Liver (tissue), 8 donors: ENCODE measurements at regions not wholly inside any gene's neighbourhood (a gene's known extent, or its start where the extent isn't known, plus 50 kb on each side); places are given as distances from the start of the nearest gene placed in this dataset.

Experiments used
- DNase-seq: peaks from one replicate; pipeline ENCODE4 v3.0.0-alpha.2; 2017; ENCODE audit warnings: low spot score
- H3K27ac ChIP-seq, 2 donors: one replicate each; pipeline ENCODE4 v1.7.0; 2013; ENCODE audit warnings: inconsistent platforms in 2 of 2, low read length in 2 of 2, control low read depth in 1 of 2, low read depth in 1 of 2, mild to moderate bottlenecking in 1 of 2
- H3K27me3 ChIP-seq, 4 donors: one replicate each; pipeline versions ENCODE4 v1.6.1 to v1.7.0; 2013; ENCODE audit warnings: low read length in 3 of 4, inconsistent platforms in 1 of 4, mild to moderate bottlenecking in 1 of 4, moderate library complexity in 1 of 4; ENCODE audit not compliant: control insufficient read depth in 4 of 4, insufficient read depth in 4 of 4
- H3K36me3 ChIP-seq, 4 donors: one replicate each; pipeline versions ENCODE4 v1.6.1 to v1.7.0; 2013; ENCODE audit warnings: low read length in 3 of 4, mild to moderate bottlenecking in 3 of 4, low read depth in 1 of 4, moderate library complexity in 1 of 4; ENCODE audit not compliant: control insufficient read depth in 4 of 4, insufficient read depth in 3 of 4
- H3K4me1 ChIP-seq, 4 donors: one replicate each; pipeline versions ENCODE4 v1.6.1 to v1.7.0; 2013; ENCODE audit warnings: low read length in 3 of 4, mild to moderate bottlenecking in 3 of 4, moderate library complexity in 1 of 4; ENCODE audit not compliant: control insufficient read depth in 4 of 4, insufficient read depth in 4 of 4
- H3K4me3 ChIP-seq, 3 donors: one replicate each; pipeline versions ENCODE4 v1.6.1 to v1.7.0; 2013; ENCODE audit warnings: low read length in 3 of 3, control low read depth in 1 of 3, low read depth in 1 of 3, mild to moderate bottlenecking in 1 of 3
- H3K9ac ChIP-seq, 2 donors: one replicate each; pipeline ENCODE4 v1.7.0; 2013; ENCODE audit warnings: low read length in 2 of 2, mild to moderate bottlenecking in 2 of 2, moderate library complexity in 2 of 2, control low read depth in 1 of 2, low read depth in 1 of 2
- H3K9me3 ChIP-seq, 4 donors: one replicate each; pipeline versions ENCODE4 v1.6.1 to v1.7.0; 2013; ENCODE audit warnings: low read length in 3 of 4; ENCODE audit not compliant: control insufficient read depth in 4 of 4
- EGR1 ChIP-seq, 2 donors: IDR thresholded peaks; 2 replicates each; pipeline ENCODE4 v1.6.1; 2016 to 2018; ENCODE audit warnings: antibody characterized with exemption in 2 of 2, low read depth in 2 of 2
- FOXA1 ChIP-seq: IDR thresholded peaks from 2 replicates; pipeline ENCODE4 v1.6.1; 2016; ENCODE audit warnings: antibody characterized with exemption
- FOXA2 ChIP-seq: IDR thresholded peaks from 2 replicates; pipeline ENCODE4 v1.6.1; 2016; ENCODE audit warnings: antibody characterized with exemption
- GABPA ChIP-seq, 2 donors: IDR thresholded peaks in 1 of 2; conservative IDR thresholded peaks in 1 of 2; 2 replicates each; pipeline ENCODE4 v1.6.1; 2016; ENCODE audit warnings: antibody characterized with exemption in 2 of 2, mild to moderate bottlenecking in 1 of 2, moderate library complexity in 1 of 2
- HNF4A ChIP-seq, 2 donors: conservative IDR thresholded peaks; 2 replicates each; pipeline ENCODE4 v1.6.1; 2016; ENCODE audit warnings: antibody characterized with exemption in 2 of 2, mild to moderate bottlenecking in 2 of 2
- HNF4G ChIP-seq: IDR thresholded peaks from 2 replicates; pipeline ENCODE4 v1.6.1; 2016; ENCODE audit warnings: antibody characterized with exemption
- JUND ChIP-seq, 2 donors: IDR thresholded peaks; 2 replicates each; pipeline ENCODE4 v1.6.1; 2016; ENCODE audit warnings: antibody characterized with exemption in 2 of 2
- NR2F2 ChIP-seq: IDR thresholded peaks from 2 replicates; pipeline ENCODE4 v1.6.1; 2016; ENCODE audit warnings: antibody characterized with exemption
- RAD21 ChIP-seq, 2 donors: IDR thresholded peaks; 2 replicates each; pipeline ENCODE4 v1.6.1; 2016; ENCODE audit warnings: antibody characterized with exemption in 2 of 2, mild to moderate bottlenecking in 2 of 2
- RXRA ChIP-seq, 2 donors: IDR thresholded peaks; 2 replicates each; pipeline ENCODE4 v1.6.1; 2017 to 2018; ENCODE audit warnings: antibody characterized with exemption in 2 of 2, mild to moderate bottlenecking in 1 of 2
- SP1 ChIP-seq: IDR thresholded peaks from 2 replicates; pipeline ENCODE4 v1.6.1; 2018; ENCODE audit warnings: antibody characterized with exemption, mild to moderate bottlenecking
- TAF1 ChIP-seq: conservative IDR thresholded peaks from 2 replicates; pipeline ENCODE4 v1.6.1; 2016; ENCODE audit warnings: antibody characterized with exemption, mild to moderate bottlenecking
- YY1 ChIP-seq: IDR thresholded peaks from 2 replicates; pipeline ENCODE4 v1.6.1; 2016; ENCODE audit warnings: antibody characterized with exemption, mild to moderate bottlenecking
- WGBS: extraction: QIAGEN DNeasy Blood & Tissue Kit; methylation state at CpG from one replicate; pipeline ENCODE4 v1.1.7; 2013; 5-methylcytosine and 5-hydroxymethylcytosine counted together
- TF ChIP-seq, protein P1 (sequence below): IDR thresholded peaks from 2 replicates; pipeline ENCODE4 v1.6.1; 2016; ENCODE audit warnings: antibody characterized with exemption
- TF ChIP-seq, protein P2 (sequence below): fragments of 150-350 bp; IDR thresholded peaks from 2 replicates; pipeline ENCODE4 v1.5.1; 2017; ENCODE audit warnings: improper control_type of control experiment, low read depth, low read length; ENCODE audit not compliant: missing input control
- TF ChIP-seq, protein P3 (sequence below): IDR thresholded peaks from 2 replicates; pipeline ENCODE4 v1.6.1; 2016; ENCODE audit warnings: antibody characterized with exemption
- TF ChIP-seq, protein P4 (sequence below): IDR thresholded peaks from 2 replicates; pipeline ENCODE4 v1.6.1; 2016; ENCODE audit warnings: antibody characterized with exemption, mild to moderate bottlenecking
- TF ChIP-seq, protein P5 (sequence below): IDR thresholded peaks from 2 replicates; pipeline ENCODE4 v1.6.1; 2016; ENCODE audit warnings: antibody characterized with exemption
- donor health status: healthy.
- donor health status: healthy.
- donor health status: healthy.
- donor health status: healthy.
- donor health status: healthy.

DNA sequence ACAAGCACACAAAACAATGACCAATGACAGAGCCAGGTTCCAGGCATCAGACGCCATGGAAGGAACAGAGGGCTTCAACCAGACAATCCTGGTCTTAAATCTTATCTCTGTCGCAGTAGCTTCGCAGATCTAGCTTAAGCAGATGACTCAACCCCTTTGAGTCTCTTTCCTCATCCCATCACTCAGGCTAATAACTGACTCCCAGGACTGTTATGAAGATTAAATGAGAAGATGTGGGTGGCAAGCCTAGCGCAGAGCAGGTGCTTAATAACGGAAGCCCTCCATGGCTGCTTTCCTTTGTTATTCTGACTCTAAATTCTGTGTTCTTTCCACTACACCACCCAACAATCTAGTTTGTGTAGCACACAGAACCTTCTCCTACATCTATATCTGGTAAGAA lies 110.9 kb downstream of the SLC24A2 start:
- Histone ChIP-seq H3K9ac (no peak overlapping the region), H3K27ac (no peak overlapping the region), H3K36me3 (no peaks in the 10 kb centered on the region), H3K4me3 (no peak overlapping the region), H3K4me1 (no peaks in the 10 kb centered on the region), H3K9me3 (no peaks in the 10 kb centered on the region), H3K27me3 (peaks cover 0 to 1% (median 0%) of the 10 kb centered on the region in 4 donors)
- no peak for TF ChIP-seq JUND (IDR thresholded peaks at IDR 0.05)
- no peak for TF ChIP-seq RXRA (IDR thresholded peaks at IDR 0.05)
- no peak for TF ChIP-seq EGR1 (IDR thresholded peaks at IDR 0.05; ENCODE audit: low read depth in 2 of 2)
- no peak for TF ChIP-seq HNF4A (conservative IDR thresholded peaks at IDR 0.05)
- no peak for TF ChIP-seq RAD21 (IDR thresholded peaks at IDR 0.05)
- TF ChIP-seq HNF4G = no peak
- no peak for TF ChIP-seq GABPA (IDR thresholded peaks at IDR 0.05 in 1 of 2, conservative IDR thresholded peaks at IDR 0.05 in 1 of 2)
- TF ChIP-seq, protein P1, sequence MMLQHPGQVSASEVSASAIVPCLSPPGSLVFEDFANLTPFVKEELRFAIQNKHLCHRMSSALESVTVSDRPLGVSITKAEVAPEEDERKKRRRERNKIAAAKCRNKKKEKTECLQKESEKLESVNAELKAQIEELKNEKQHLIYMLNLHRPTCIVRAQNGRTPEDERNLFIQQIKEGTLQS = no peak
- no peak for TF ChIP-seq NR2F2
- TF ChIP-seq SP1 = no peak
- no peak for TF ChIP-seq YY1
- TF ChIP-seq, protein P2, sequence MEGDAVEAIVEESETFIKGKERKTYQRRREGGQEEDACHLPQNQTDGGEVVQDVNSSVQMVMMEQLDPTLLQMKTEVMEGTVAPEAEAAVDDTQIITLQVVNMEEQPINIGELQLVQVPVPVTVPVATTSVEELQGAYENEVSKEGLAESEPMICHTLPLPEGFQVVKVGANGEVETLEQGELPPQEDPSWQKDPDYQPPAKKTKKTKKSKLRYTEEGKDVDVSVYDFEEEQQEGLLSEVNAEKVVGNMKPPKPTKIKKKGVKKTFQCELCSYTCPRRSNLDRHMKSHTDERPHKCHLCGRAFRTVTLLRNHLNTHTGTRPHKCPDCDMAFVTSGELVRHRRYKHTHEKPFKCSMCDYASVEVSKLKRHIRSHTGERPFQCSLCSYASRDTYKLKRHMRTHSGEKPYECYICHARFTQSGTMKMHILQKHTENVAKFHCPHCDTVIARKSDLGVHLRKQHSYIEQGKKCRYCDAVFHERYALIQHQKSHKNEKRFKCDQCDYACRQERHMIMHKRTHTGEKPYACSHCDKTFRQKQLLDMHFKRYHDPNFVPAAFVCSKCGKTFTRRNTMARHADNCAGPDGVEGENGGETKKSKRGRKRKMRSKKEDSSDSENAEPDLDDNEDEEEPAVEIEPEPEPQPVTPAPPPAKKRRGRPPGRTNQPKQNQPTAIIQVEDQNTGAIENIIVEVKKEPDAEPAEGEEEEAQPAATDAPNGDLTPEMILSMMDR = no peak
- TF ChIP-seq, protein P3, sequence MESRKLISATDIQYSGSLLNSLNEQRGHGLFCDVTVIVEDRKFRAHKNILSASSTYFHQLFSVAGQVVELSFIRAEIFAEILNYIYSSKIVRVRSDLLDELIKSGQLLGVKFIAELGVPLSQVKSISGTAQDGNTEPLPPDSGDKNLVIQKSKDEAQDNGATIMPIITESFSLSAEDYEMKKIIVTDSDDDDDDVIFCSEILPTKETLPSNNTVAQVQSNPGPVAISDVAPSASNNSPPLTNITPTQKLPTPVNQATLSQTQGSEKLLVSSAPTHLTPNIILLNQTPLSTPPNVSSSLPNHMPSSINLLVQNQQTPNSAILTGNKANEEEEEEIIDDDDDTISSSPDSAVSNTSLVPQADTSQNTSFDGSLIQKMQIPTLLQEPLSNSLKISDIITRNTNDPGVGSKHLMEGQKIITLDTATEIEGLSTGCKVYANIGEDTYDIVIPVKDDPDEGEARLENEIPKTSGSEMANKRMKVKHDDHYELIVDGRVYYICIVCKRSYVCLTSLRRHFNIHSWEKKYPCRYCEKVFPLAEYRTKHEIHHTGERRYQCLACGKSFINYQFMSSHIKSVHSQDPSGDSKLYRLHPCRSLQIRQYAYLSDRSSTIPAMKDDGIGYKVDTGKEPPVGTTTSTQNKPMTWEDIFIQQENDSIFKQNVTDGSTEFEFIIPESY = no peak
- TF ChIP-seq, protein P4, sequence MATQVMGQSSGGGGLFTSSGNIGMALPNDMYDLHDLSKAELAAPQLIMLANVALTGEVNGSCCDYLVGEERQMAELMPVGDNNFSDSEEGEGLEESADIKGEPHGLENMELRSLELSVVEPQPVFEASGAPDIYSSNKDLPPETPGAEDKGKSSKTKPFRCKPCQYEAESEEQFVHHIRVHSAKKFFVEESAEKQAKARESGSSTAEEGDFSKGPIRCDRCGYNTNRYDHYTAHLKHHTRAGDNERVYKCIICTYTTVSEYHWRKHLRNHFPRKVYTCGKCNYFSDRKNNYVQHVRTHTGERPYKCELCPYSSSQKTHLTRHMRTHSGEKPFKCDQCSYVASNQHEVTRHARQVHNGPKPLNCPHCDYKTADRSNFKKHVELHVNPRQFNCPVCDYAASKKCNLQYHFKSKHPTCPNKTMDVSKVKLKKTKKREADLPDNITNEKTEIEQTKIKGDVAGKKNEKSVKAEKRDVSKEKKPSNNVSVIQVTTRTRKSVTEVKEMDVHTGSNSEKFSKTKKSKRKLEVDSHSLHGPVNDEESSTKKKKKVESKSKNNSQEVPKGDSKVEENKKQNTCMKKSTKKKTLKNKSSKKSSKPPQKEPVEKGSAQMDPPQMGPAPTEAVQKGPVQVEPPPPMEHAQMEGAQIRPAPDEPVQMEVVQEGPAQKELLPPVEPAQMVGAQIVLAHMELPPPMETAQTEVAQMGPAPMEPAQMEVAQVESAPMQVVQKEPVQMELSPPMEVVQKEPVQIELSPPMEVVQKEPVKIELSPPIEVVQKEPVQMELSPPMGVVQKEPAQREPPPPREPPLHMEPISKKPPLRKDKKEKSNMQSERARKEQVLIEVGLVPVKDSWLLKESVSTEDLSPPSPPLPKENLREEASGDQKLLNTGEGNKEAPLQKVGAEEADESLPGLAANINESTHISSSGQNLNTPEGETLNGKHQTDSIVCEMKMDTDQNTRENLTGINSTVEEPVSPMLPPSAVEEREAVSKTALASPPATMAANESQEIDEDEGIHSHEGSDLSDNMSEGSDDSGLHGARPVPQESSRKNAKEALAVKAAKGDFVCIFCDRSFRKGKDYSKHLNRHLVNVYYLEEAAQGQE = no peak
- no peak for TF ChIP-seq FOXA2
- TF ChIP-seq TAF1 = no peak
- TF ChIP-seq, protein P5, sequence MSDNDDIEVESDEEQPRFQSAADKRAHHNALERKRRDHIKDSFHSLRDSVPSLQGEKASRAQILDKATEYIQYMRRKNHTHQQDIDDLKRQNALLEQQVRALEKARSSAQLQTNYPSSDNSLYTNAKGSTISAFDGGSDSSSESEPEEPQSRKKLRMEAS = no peak
- TF ChIP-seq FOXA1 = no peak
- no peak for DNase-seq
- 78% methylated on average over 5 of the region's 5 CpGs for WGBS
